BJ (cell line): ENCODE measurements at regions not wholly inside any gene's neighbourhood (a gene's known extent, or its start where the extent isn't known, plus 50 kb on each side); places are given as distances from the start of the nearest gene placed in this dataset.

Experiments used
- CTCF ChIA-PET: fragments of 350-600 bp; formaldehyde crosslinking; extraction: SDS; loops from one replicate; lab custom pipeline; 2021; ENCODE audit warnings: antibody characterized with exemption, inconsistent platforms; lab: Yijun Ruan, JAX
- POLR2A ChIA-PET: fragments of 300-600 bp; sonication (Branson Sonifier 250); formaldehyde crosslinking; extraction: SDS; loops from one replicate; lab custom pipeline; 2021; ENCODE audit warnings: antibody characterized with exemption; lab: Charles Lee
- DNase-seq: peaks from one replicate; pipeline ENCODE4 v3.0.0-alpha.2; 2011; ENCODE audit warnings: low read depth
- H3K27me3 ChIP-seq: 2 replicates; pipeline ENCODE4 v1.6.0; 2011; ENCODE audit warnings: low read length; ENCODE audit not compliant: control insufficient read depth, insufficient read depth
- H3K36me3 ChIP-seq: 2 replicates; pipeline ENCODE4 v1.5.1; 2011; ENCODE audit warnings: low read length; ENCODE audit not compliant: control insufficient read depth, insufficient read depth
- H3K4me3 ChIP-seq: 2 replicates; pipeline ENCODE4 v1.5.1; 2011; ENCODE audit warnings: low read depth, mild to moderate bottlenecking, control low read depth, low read length
- TF ChIP-seq, protein P1 (sequence below): IDR thresholded peaks from 2 replicates; pipeline ENCODE4 v1.5.1; 2011; ENCODE audit warnings: low read depth, mild to moderate bottlenecking, control low read depth, inconsistent platforms, low read length, moderate library complexity; ENCODE audit not compliant: insufficient read depth

DNA sequence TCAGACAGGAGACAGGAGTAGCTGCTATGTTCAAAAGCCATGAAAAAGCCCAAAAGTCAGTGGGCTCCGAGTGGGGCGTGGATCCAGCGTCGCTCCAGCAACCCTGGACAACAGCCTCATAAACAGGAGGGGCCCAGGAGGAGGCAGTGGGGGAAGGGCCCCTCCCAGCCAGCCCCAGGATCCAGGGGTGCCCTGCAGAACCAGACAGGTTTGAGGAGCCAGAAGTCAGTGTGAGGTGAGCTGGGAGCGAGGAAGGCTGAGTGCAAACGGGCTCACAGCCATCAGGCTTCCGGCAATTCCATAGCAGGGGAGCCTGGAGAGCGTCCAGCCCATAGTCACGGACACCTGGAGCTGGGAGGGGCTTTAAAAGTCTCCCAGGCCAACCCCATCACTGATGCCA is 217.7 kb downstream of the MN1 start:
- DNase-seq, result no peak

DNA sequence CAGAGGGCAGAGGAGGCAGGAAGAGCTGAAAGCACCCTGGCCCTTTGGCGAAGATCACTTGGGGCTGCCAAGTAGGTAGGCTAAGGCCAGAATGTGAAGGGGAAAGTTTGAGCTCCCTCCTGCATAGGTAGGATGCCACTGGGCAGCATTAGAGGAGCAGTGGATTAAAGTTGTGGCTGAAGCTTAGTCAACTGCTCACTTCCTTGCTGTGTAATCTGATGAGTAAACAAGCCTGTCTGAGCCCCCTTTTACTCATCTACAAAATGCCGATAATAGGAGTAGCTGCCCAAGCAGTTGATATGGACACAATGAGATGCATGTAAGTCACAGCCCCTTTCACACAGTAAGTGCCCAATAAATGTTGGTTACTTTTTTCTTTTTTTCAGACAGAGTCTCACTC is 216.4 kb downstream of the MN1 start:
- POLR2A ChIA-PET, result no interaction called here
- Histone ChIP-seq H3K27me3 (peaks cover 1% of the 10 kb centered on the region; the same call in 1 of the 2 replicates), H3K36me3 (no peaks in the 10 kb centered on the region), H3K4me3 (no peak overlapping the region)
- CTCF ChIA-PET, result interaction anchor here (0.8 to 1.5 kb wide), 2 partner anchors 10 to 21 kb away, joined by 3 to 4 read pairs; no protein-coding TSS in a partner anchor
- TF ChIP-seq, protein P1, sequence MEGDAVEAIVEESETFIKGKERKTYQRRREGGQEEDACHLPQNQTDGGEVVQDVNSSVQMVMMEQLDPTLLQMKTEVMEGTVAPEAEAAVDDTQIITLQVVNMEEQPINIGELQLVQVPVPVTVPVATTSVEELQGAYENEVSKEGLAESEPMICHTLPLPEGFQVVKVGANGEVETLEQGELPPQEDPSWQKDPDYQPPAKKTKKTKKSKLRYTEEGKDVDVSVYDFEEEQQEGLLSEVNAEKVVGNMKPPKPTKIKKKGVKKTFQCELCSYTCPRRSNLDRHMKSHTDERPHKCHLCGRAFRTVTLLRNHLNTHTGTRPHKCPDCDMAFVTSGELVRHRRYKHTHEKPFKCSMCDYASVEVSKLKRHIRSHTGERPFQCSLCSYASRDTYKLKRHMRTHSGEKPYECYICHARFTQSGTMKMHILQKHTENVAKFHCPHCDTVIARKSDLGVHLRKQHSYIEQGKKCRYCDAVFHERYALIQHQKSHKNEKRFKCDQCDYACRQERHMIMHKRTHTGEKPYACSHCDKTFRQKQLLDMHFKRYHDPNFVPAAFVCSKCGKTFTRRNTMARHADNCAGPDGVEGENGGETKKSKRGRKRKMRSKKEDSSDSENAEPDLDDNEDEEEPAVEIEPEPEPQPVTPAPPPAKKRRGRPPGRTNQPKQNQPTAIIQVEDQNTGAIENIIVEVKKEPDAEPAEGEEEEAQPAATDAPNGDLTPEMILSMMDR, result no peak
- no peak for DNase-seq

More for the DNA sequence above, 217.7 kb downstream of the MN1 start:
- Histone ChIP-seq H3K4me3 (no peak overlapping the region), H3K27me3 (peaks cover 8% of the 10 kb centered on the region), H3K36me3 (no peaks in the 10 kb centered on the region)
- TF ChIP-seq, protein P1, result no peak
- POLR2A ChIA-PET, result no interaction called here
- CTCF ChIA-PET, result interaction anchor here (1.1 kb wide), 1 partner anchor 19 kb away, joined by 3 read pairs; no protein-coding TSS in a partner anchor

DNA sequence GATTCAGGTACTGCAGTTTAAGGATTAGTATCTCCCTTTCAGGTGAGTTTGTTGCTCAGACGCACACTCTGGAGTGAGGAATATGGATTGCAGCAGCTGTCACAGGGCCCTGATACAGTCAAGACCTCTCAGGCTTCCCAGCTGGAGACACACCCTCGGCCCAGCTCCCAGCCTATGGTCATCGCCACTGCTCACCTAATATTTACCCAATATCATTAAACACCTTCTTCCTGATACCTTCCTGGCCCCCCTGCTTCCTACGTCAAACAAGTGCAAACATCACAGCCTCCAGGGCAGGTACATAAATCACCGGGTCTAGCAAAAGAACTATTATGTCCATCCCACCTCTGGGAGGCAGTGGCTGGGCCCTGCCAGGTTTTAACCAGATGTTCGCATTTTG is 213.3 kb downstream of the MN1 start:
- peaks cover 4% of the 10 kb centered on the region for H3K27me3 ChIP-seq
- H3K36me3 ChIP-seq, result no peaks in the 10 kb centered on the region
- TF ChIP-seq, protein P1, result no peak
- ChIA-PET CTCF (no interaction called here), POLR2A (no interaction called here)
- no peak for DNase-seq
- H3K4me3 ChIP-seq, result no peak overlapping the region

DNA sequence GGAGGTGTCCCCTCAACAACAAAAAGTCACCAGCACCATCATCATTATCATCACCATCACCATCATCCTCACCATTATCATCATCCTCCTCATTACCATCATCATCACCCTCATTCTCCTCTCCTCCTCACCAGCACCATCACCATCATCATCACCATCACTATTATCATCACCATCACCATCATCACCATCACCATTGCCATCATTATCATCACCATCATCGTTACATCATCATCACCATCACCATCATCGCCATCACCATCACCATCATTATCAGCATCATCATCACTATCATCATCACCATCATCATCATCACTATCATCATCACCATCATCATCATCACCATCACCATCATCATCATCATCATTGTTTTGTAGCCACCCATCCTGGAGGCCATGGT is 212.6 kb downstream of the MN1 start:
- H3K36me3 ChIP-seq, result no peaks in the 10 kb centered on the region
- no peak overlapping the region for H3K4me3 ChIP-seq
- POLR2A ChIA-PET, result no interaction called here
- peaks cover 4% of the 10 kb centered on the region for H3K27me3 ChIP-seq
- CTCF ChIA-PET, result no interaction called here
- TF ChIP-seq, protein P1, result no peak
- no peak for DNase-seq

DNA sequence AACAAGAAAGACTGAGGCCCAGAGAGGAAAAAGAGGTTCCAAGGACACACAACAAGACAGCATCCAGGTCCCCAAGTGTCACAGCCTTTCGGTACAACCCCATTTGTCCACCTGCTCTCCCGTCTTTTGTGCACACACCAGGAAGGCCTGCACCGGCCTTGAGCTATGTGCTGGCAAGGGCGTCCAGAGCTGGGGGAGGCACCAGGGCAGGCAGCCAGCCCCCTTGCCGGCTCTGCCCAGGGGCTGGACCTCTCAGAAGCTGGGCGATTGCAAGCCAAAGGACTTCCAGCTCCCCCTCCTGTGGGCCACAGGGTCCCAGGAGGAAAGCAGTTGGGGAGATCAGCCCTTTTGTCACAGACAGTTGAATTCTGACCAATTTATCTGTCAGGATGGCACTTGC is 210.5 kb downstream of the MN1 start:
- TF ChIP-seq, protein P1, result no peak
- no peak overlapping the region for H3K4me3 ChIP-seq
- H3K27me3 ChIP-seq, result peaks cover 4% of the 10 kb centered on the region
- DNase-seq, result no peak
- POLR2A ChIA-PET, result no interaction called here
- H3K36me3 ChIP-seq, result no peaks in the 10 kb centered on the region
- CTCF ChIA-PET, result interaction anchor here (0.7 kb wide), 1 partner anchor 213 kb away, joined by 3 read pairs; no protein-coding TSS in a partner anchor
